NCI-H460 (cell line): ENCODE measurements at regions not wholly inside any gene's neighbourhood (a gene's known extent, or its start where the extent isn't known, plus 50 kb on each side); places are given as distances from the start of the nearest gene placed in this dataset.
A peak's percentile ranks its signal among the peaks of the same experiment; 100 is the strongest.

Source experiments
- DNase-seq: peaks from one replicate; pipeline ENCODE4 v3.0.0-alpha.2; 2016; ENCODE audit warnings: low read depth; ENCODE audit errors: extremely low read depth

DNA sequence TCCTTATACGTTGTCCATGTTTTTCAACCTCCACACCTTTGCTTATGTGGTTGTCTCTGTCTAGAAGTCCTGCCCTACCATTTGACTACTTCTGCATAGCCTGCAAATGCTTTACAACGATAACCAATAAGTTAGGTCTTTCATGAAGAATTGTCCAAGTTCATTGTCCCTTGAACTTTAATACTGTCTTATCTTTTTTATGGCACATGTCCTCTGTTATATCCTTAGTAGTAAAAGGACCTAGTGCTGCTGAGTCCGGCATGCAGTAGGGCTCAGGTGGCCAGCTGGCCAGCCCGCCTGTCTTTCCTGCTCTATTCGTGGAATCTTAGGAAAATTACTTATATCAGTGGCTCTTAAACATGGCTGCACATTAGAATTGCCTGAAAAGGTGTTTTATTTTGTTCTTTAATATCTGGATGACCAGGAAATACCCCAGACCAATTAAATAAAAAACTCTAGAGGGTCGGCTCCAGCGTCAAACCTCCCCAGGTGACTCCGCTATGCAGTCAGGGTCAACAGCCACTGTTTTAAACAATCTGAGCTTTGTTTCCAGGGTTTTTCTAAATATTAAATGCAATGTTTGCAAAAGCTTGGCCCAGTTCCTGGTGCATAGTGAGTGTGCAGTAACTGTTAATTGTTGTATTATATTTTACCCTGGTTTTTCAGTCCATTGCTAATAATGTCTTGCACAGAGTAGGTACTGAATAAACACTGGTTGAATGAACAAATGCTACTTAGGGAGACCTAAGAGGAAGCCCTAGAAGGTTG lies 64.6 kb upstream of the SESN3 start:
- DNase-seq: no peak

DNA sequence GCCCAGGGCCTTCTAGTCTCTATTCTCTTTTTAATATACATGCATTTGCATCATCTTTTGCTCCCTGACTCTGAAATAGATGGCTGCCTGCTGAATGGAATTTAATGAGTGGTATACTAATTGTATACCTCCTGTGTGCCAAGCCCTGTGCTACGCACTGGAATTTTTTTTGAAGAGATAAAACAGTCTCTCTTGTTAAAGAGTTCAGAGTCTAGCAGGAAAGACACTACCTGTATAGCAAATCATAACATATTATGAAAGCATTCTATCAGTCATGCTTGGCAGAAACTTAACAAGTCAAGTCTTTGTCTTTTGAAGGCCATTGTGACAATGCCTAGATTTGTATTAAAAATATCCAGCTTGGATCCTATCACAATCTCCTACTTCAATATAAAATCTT lies 63.7 kb upstream of the SESN3 start:
- DNase-seq: no peak

DNA sequence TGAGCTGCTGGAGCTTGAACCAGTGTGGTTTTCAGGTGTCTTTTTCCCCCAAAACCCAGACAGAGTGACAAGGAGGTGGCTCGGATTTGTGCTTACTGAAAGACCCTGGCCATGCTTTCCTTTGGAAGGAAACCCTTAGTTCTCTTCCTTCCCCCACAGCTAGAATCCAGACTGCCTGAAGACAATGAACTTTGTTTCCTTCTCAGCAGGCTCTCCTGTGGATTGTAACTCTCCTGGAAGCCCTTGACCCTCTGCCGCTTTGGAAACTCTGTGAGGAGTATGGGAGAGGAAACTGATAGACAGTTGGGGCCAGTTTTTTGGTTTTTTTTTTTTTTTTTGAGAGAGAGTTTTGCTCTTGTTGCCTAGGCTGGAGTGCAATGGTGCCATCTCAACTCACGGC lies 62.1 kb upstream of the SESN3 start:
- no peak for DNase-seq

DNA sequence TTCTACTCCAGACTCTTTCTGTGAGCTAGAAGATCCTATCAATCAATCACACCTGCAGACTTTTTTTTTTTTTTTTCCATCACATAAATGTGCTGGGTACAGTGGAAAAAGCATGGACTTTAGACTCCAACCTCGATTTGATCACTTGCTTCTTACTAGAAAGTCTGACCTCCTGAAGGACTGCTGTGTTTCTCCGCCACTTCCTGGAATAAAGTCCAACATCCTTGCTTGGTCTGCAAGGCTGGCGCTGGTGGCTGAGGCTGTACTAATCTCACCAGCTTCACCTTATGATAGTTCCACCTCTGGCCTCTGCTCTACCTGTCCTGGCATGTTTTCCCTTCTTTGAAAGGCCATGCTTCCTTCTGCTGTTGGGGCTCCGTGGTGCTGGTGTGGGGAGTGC lies 60.9 kb upstream of the SESN3 start:
- no peak for DNase-seq

DNA sequence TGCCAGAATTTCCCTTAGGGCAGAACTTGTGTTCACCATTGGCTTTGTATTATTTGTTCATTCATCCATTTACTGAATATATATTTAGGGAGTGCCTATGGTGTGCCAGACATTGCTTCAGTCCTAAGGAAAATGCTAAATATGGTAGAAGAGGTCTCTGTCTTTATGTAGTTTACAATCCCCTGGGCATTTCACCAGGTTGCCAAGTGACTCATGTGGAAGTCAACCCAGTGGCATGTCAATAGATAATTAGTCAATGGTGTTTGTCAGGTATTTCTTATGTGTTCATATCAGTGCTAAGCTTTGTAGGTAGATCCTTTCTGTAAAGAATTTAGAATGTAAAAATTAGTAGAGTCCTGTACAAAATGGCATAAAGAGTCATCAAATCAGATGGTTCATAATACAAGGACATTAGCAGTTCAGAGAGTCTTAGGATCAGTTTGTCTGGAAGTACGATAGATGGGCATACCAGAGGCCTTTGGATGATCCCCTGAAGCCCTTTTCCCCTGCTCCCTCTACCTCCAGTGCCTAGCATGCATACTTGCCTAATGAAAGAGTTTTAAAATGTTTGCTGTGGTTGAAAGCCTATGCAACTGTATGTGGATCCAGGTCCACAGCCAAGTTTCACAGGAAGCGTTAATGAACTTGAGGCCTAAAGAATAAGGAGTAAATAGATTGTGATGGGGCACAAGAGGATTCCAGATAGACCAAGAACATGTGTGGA lies 58.5 kb upstream of the SESN3 start:
- no peak for DNase-seq

DNA sequence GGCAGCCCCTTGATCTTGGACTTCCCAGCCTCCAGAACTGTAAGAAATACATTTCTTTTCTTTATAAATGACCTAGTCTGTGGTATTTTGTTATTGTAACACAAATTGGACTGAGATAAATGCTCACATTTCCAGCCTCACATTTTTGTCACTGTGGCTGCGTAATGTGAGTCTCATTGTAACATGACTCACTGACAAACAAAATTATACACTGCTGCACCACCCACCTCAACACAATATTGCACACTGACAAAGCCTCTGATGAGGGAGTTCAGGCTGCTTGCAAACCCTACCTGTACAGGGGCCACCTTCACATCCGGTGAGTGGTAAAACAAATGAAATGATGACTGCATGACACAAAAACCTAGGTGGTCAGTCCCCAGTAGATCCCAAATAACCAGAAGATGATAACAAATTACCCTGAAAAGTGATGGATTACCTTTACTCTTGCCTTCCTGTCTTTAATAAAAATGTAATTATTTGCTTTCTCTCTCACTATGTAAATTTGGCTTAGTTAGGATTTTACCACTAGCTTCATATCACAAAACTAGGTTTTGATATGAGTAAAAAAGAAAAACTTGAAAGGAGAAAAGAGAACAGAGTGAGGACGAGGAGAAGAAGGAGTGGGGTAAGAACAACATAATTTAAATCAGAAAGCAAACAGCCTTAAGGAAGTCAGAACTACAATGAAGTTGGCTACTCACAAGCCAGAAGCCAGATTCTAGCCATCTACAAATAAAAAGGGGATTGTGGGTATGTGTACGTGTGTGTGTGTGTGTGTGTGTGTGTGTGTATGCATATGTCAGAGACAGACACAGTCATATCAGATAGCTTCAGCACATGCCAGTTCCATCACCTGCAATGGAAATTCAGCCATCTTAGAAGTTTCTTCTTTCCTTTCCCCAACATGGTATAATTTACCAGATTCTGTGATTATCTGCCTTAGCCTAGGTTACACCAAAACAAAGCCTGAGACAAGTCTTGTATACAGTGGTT lies 53.4 kb upstream of the SESN3 start:
- DNase-seq: no peak

DNA sequence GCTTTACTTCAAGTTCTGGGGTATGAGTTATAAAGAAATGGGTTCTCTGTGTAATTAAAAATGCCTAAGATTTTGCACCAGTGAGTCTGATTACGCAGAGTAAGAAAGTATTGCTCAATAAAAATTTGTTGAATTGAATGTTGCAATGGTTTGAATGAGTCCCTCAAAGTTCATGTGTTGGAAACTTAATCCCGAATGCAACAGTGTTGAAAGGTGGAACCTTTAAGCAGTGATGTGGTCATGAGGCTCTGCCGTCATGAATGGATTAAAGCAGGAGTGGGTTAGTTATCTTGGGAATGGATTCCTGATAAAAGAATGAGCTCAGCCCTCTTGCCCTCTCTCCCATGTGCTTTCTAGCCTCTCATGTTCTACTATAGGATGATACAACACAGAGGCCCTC lies 52.6 kb upstream of the SESN3 start:
- DNase-seq: peak; percentile 19

DNA sequence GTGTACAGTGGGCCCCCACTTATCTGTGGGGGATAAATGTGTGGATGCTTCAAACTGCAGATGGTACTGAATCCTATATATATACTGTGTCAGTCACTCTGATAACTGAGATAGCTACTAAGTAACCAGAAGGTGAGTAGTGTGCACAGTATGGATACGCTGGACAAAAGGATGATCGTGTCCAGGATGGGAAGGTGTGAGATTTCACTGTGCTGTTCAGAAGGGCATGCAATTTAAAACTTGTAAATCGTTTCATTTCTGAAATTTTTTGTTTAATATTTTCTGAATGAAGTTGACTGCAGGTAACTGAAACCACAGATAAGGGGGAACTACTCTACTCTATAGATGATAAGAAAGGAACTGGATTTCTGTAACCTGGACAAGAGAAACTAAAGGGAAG lies 52.1 kb upstream of the SESN3 start:
- no peak for DNase-seq

DNA sequence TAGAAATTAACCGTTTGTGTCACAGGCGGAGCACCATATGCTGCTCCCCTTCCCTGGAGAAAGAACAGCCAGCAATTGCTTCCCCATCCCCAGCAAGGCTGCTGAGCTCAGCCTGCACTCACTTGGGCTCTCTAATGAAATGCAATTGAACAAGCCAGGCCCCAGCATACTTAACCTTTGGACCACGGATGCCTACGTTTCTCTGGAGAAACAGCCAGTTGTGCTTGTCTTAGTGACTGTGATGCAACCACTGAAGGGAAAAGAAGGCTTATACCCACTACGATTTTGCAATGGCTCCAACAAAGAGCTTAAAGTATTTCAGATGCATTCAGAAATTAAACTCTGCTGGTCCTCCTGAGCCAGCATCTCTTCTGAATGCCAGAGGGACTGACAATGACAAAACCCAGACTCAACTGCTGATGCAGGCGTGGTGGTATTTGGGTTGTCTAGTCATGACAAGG lies 51.3 kb upstream of the SESN3 start:
- DNase-seq: no peak
